ENCODE measurements at regions not wholly inside any gene's neighbourhood (a gene's known extent, or its start where the extent isn't known, plus 50 kb on each side); places are given as distances from the start of the nearest gene placed in this dataset.

DNA sequence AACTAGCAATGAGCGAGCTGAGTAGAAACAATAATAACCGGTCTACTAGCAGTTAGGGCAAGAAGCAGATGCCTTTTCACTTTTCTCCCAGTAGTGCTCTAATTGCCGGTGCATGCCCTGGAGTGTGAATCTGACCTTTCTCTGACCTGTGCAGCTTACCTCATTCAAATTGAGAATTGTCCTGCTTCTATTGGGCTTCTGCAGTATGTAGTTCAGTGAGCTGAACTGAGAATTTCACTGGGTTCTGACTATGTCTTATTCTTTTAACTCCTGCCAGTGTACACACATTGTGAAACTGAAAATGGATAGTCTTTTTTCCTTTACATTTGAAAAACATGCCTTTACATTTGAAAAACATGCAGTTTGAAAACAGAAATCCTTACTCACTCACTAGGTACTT lies 157.9 kb upstream of the GRM3 start:
- DNase-seq (ENCODE audit: low read depth) (no peak), FAIRE-seq (no peak)
- TF ChIP-seq, protein P1, sequence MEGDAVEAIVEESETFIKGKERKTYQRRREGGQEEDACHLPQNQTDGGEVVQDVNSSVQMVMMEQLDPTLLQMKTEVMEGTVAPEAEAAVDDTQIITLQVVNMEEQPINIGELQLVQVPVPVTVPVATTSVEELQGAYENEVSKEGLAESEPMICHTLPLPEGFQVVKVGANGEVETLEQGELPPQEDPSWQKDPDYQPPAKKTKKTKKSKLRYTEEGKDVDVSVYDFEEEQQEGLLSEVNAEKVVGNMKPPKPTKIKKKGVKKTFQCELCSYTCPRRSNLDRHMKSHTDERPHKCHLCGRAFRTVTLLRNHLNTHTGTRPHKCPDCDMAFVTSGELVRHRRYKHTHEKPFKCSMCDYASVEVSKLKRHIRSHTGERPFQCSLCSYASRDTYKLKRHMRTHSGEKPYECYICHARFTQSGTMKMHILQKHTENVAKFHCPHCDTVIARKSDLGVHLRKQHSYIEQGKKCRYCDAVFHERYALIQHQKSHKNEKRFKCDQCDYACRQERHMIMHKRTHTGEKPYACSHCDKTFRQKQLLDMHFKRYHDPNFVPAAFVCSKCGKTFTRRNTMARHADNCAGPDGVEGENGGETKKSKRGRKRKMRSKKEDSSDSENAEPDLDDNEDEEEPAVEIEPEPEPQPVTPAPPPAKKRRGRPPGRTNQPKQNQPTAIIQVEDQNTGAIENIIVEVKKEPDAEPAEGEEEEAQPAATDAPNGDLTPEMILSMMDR (IDR thresholded peaks at IDR 0.05; ENCODE audit: insufficient read depth, low read length, severe bottlenecking) = no peak
- no peaks in the 10 kb centered on the region for H3K27me3 ChIP-seq (ENCODE audit: control insufficient read depth, insufficient read depth, low read length)
- no peak overlapping the region for H3K4me3 ChIP-seq (ENCODE audit: low read depth, low read length)
- H3K36me3 ChIP-seq (ENCODE audit: control insufficient read depth, insufficient read depth, low read length) = no peaks in the 10 kb centered on the region

DNA sequence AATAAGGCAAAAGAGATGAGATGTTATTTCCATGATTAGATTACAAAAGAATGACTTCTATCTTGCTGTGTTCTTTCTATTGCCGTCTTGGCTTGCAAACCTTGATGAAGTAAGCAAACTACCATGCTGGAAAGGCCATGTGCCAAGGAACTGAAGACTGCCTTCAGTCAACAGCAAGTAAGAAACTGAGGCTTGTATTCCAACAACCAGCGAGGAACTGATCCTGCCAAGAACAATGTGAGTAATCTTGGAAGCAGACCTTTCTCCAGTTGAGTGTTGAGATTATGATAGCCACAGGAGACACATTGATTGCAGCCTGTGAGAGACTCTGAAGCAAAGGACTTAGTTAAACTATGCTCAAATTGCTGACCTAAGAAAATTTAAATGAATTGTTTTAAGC lies 164.6 kb upstream of the GRM3 start:
- Histone ChIP-seq H3K27me3 (ENCODE audit: control insufficient read depth, insufficient read depth, low read length) (no peaks in the 10 kb centered on the region), H3K36me3 (ENCODE audit: control insufficient read depth, insufficient read depth, low read length) (no peaks in the 10 kb centered on the region), H3K4me3 (ENCODE audit: low read depth, low read length) (no peak overlapping the region)
- FAIRE-seq = no peak
- TF ChIP-seq, protein P1 (IDR thresholded peaks at IDR 0.05; ENCODE audit: insufficient read depth, low read length, severe bottlenecking) = no peak
- DNase-seq (ENCODE audit: low read depth) = no peak

DNA sequence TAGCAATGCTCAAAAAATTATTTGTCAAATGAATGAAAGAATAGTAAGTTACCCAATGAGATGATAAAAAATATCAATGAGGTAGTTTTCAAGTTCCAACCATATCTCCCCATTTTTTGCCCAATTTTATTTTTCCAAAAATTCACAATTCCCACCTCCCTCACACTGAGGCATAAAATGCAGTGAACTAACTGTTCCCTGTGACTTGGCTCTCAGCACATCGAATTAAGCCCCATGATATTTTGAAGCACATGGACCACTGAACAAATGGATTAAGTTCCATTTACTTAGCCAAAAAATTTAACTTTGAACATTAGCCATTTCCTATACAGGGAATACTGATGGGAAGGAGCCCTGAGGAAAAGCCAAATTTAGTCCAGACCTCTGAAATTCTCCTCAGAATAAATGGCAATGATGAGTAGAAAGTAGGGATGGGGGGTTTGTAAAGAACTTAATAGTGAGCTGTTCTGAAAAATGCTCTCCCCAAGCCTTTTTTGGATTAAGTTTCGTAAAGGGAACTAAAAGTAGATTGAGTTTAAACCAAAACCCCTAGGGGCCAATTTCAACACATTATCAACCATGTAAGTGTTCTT lies 166.3 kb upstream of the GRM3 start:
- H3K27me3 ChIP-seq (ENCODE audit: control insufficient read depth, insufficient read depth, low read length) = no peaks in the 10 kb centered on the region
- H3K4me3 ChIP-seq (ENCODE audit: low read depth, low read length) = no peak overlapping the region
- TF ChIP-seq, protein P1 (IDR thresholded peaks at IDR 0.05; ENCODE audit: insufficient read depth, low read length, severe bottlenecking) = no peak
- DNase-seq (ENCODE audit: low read depth) (no peak), FAIRE-seq (no peak)
- no peaks in the 10 kb centered on the region for H3K36me3 ChIP-seq (ENCODE audit: control insufficient read depth, insufficient read depth, low read length)

DNA sequence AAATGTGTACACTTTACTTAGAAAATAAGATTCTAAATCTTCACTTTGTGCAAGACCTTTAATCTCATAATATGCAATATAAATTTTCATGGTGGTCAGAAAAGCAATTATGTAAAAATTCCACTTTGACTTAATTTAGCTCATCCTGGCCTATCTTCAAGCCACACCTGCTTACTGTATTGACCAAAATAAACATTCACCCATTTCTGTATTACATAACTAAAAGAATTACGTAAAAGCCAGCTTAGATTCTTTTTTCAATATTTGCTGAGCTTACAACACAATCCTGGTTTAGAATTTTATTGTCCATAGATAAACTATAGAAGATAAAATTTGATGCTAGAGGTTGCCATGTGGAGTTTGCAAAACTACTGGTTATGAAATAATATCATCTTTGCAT lies 172.9 kb upstream of the GRM3 start:
- FAIRE-seq = no peak
- TF ChIP-seq, protein P1 (IDR thresholded peaks at IDR 0.05; ENCODE audit: insufficient read depth, low read length, severe bottlenecking) = no peak
- DNase-seq (ENCODE audit: low read depth) = no peak

DNA sequence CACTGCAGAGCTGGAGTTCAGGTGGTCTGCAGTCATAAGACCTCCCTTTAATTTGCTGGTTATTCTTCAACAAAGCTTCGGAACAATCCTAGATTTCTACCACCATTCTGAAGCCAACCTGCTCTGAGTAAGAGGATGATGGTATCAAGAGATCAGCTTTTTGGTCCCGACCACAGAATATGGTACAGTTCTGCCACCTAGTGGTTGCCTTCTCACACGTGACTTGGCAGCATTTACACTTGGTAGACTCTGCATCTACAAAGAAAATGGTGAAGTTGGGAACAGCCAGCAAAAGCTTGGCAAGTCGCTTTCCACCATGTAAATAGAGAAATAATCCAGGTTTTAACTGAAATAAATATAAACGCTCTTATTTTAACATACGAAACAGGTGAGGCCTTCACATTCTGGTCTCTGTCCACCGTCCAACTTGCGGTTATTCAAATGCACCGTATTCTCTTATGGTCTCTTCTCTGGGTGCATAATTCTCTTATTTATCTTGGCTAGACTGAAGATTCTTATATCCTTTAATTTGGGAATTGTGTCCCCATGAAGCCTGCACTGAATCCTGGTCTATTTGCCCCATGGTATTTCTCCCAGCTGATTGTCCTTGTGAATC lies 173.9 kb upstream of the GRM3 start:
- no peaks in the 10 kb centered on the region for H3K36me3 ChIP-seq (ENCODE audit: control insufficient read depth, insufficient read depth, low read length)
- H3K4me3 ChIP-seq (ENCODE audit: low read depth, low read length) = no peak overlapping the region
- DNase-seq (ENCODE audit: low read depth) (peak; percentile 76), FAIRE-seq (no peak)
- no peaks in the 10 kb centered on the region for H3K27me3 ChIP-seq (ENCODE audit: control insufficient read depth, insufficient read depth, low read length)
- TF ChIP-seq, protein P1 (IDR thresholded peaks at IDR 0.05; ENCODE audit: insufficient read depth, low read length, severe bottlenecking) = peak; percentile 70

More for the DNA sequence above, 172.9 kb upstream of the GRM3 start:
- Histone ChIP-seq H3K4me3 (ENCODE audit: low read depth, low read length) (no peak overlapping the region), H3K36me3 (ENCODE audit: control insufficient read depth, insufficient read depth, low read length) (no peaks in the 10 kb centered on the region), H3K27me3 (ENCODE audit: control insufficient read depth, insufficient read depth, low read length) (no peaks in the 10 kb centered on the region)

DNA sequence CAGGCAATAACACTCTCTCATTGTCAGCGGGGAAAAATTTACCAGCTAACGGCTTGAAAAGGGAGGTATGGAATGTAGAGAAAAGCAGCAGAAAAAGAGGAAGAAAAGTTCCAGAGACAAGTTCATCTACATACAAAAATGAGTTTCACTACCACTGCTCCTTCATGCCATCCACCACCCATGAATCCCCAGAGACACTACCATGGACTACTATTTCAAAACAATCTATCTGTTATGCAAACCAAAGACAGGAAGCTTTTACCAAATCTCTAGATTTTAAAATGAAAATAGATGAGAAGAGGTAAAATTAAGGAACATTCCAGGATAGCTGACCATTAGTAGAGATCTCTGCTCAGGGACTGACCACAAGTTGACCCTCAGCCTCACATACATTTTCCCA lies 189.0 kb upstream of the GRM3 start:
- no peaks in the 10 kb centered on the region for H3K27me3 ChIP-seq (ENCODE audit: control insufficient read depth, insufficient read depth, low read length)
- no peak overlapping the region for H3K4me3 ChIP-seq (ENCODE audit: low read depth, low read length)
- H3K36me3 ChIP-seq (ENCODE audit: control insufficient read depth, insufficient read depth, low read length) = no peaks in the 10 kb centered on the region
- DNase-seq (ENCODE audit: low read depth) = no peak
- FAIRE-seq = no peak
- TF ChIP-seq, protein P1 (IDR thresholded peaks at IDR 0.05; ENCODE audit: insufficient read depth, low read length, severe bottlenecking) = no peak
